ENCODE measurements at regions not wholly inside any gene's neighbourhood (a gene's known extent, or its start where the extent isn't known, plus 50 kb on each side); places are given as distances from the start of the nearest gene placed in this dataset.

DNA sequence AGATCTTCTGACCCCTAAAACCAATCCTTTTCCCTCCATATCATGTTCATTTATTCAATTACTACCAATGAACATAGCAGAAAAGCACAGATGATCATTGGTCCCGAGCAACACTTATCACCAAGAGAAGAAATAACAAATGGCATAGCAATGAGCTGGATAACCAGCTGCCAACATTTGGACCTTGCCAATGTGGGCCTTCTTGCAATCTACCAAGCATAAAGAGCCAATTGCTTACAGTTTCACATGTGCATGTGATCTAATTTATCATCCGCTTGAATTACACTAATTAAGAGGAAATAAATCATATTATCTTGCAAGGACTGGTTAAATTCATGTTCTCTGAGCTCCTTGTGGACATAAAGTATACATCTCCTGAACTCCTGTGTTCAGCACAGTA is 134.8 kb upstream of the HMGA2 start:
- TF ChIP-seq, protein P1, sequence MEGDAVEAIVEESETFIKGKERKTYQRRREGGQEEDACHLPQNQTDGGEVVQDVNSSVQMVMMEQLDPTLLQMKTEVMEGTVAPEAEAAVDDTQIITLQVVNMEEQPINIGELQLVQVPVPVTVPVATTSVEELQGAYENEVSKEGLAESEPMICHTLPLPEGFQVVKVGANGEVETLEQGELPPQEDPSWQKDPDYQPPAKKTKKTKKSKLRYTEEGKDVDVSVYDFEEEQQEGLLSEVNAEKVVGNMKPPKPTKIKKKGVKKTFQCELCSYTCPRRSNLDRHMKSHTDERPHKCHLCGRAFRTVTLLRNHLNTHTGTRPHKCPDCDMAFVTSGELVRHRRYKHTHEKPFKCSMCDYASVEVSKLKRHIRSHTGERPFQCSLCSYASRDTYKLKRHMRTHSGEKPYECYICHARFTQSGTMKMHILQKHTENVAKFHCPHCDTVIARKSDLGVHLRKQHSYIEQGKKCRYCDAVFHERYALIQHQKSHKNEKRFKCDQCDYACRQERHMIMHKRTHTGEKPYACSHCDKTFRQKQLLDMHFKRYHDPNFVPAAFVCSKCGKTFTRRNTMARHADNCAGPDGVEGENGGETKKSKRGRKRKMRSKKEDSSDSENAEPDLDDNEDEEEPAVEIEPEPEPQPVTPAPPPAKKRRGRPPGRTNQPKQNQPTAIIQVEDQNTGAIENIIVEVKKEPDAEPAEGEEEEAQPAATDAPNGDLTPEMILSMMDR (IDR thresholded peaks at IDR 0.05; ENCODE audit: extremely low read depth in 1 of 2, insufficient read depth in 1 of 2, low read depth in 1 of 2, low read length in 2 of 2): no peak
- no peak for TF ChIP-seq POLR2A (IDR thresholded peaks at IDR 0.05; ENCODE audit: low read depth, low read length)
- no peak for TF ChIP-seq EZH2 (IDR thresholded peaks at IDR 0.05; ENCODE audit: borderline replicate concordance, low read depth, low read length, severe bottlenecking)
- TF ChIP-seq POLR2AphosphoS5 (IDR thresholded peaks at IDR 0.05; ENCODE audit: insufficient read depth, low read depth, low read length): no peak
- TF ChIP-seq JUN (IDR thresholded peaks at IDR 0.05; ENCODE audit: borderline replicate concordance, insufficient read depth, insufficient read length, low read depth): no peak
- no peak for TF ChIP-seq GATA2 (IDR thresholded peaks at IDR 0.05; ENCODE audit: insufficient read depth, insufficient read length, low read depth, low read length)
- no peak for TF ChIP-seq FOS (IDR thresholded peaks at IDR 0.05; ENCODE audit: borderline replicate concordance, insufficient read depth, low read length)
- TF ChIP-seq, protein P2, sequence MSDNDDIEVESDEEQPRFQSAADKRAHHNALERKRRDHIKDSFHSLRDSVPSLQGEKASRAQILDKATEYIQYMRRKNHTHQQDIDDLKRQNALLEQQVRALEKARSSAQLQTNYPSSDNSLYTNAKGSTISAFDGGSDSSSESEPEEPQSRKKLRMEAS (IDR thresholded peaks at IDR 0.05; ENCODE audit: insufficient read depth, insufficient read length): no peak
- no peak for TF ChIP-seq MYC (IDR thresholded peaks at IDR 0.05; ENCODE audit: low read depth, low read length)
